Fibroblast of skin of left quadriceps (primary cell): ENCODE measurements at regions not wholly inside any gene's neighbourhood (a gene's known extent, or its start where the extent isn't known, plus 50 kb on each side); places are given as distances from the start of the nearest gene placed in this dataset.
"Not testable (repeated sequence)": the region's sequence is repeated elsewhere in the genome, so short reads cannot be mapped to it uniquely, and the experiment has no call there.

Source experiments
- DNase-seq, 2 experiments: peaks; one replicate each; pipeline ENCODE4 v3.0.0-alpha.2; 2013; ENCODE audit warnings: low read depth in 2 of 2

- DNase-seq, result no peak
Measured at GRCh38 chr7:15143936-15144335, 241.4 kb upstream of the DGKB start.

GRCh38 chr7:15143121-15143520, 240.6 kb upstream of the DGKB start:
- no peak for DNase-seq

- no peak for DNase-seq
Measured at GRCh38 chr7:15140431-15140830, 237.9 kb upstream of the DGKB start.

- no peak for DNase-seq
Measured at GRCh38 chr7:15131661-15132060, 229.1 kb upstream of the DGKB start.

GRCh38 chr7:15130666-15131541, 228.4 kb upstream of the DGKB start:
- peak; percentile 57 to 63 for DNase-seq

- DNase-seq, result no peak
Measured at GRCh38 chr7:15128716-15129115, 226.2 kb upstream of the DGKB start.

- DNase-seq, result not testable (repeated sequence)
Measured at GRCh38 chr7:15126653-15127052, 224.1 kb upstream of the DGKB start.

GRCh38 chr7:15123901-15124300, 221.3 kb upstream of the DGKB start:
- DNase-seq, result no peak

GRCh38 chr7:15113752-15114151, 211.2 kb upstream of the DGKB start:
- no peak for DNase-seq

- DNase-seq, result no peak
Measured at GRCh38 chr7:15105711-15106110, 203.2 kb upstream of the DGKB start.

- DNase-seq, result no peak
Measured at GRCh38 chr7:15104411-15105092, 202.0 kb upstream of the DGKB start.

- DNase-seq, result no peak
Measured at GRCh38 chr7:15099074-15099473, 196.5 kb upstream of the DGKB start.

- DNase-seq, result no peak
Measured at GRCh38 chr7:15096853-15097252, 194.3 kb upstream of the DGKB start.

- DNase-seq, result no peak
Measured at GRCh38 chr7:15094989-15095388, 192.4 kb upstream of the DGKB start.

- no peak for DNase-seq
Measured at GRCh38 chr7:15087771-15088170, 185.2 kb upstream of the DGKB start.

- no peak for DNase-seq
Measured at GRCh38 chr7:15086862-15087261, 184.3 kb upstream of the DGKB start.

- DNase-seq, result peak; percentile 77 to 82
Measured at GRCh38 chr7:15086131-15086611, 183.6 kb upstream of the DGKB start.

GRCh38 chr7:15085366-15085765, 182.8 kb upstream of the DGKB start:
- DNase-seq, result peak; percentile 56 to 61

GRCh38 chr7:15084368-15084767, 181.8 kb upstream of the DGKB start:
- DNase-seq, result no peak

GRCh38 chr7:15081891-15082290, 179.3 kb upstream of the DGKB start:
- no peak for DNase-seq

GRCh38 chr7:15073301-15073700, 170.8 kb upstream of the DGKB start:
- no peak for DNase-seq

- no peak for DNase-seq
Measured at GRCh38 chr7:15068324-15068723, 165.8 kb upstream of the DGKB start.

- DNase-seq, result no peak
Measured at GRCh38 chr7:15057272-15057671, 154.7 kb upstream of the DGKB start.
